Anterior cingulate cortex (tissue), 58 donors: ENCODE measurements at regions not wholly inside any gene's neighbourhood (a gene's known extent, or its start where the extent isn't known, plus 50 kb on each side); places are given as distances from the start of the nearest gene placed in this dataset.

ENCODE experiments used
- DNase-seq, 58 donors: peaks; one replicate each; lab custom pipeline; 2025; lab: John Stamatoyannopoulos, UW

DNA sequence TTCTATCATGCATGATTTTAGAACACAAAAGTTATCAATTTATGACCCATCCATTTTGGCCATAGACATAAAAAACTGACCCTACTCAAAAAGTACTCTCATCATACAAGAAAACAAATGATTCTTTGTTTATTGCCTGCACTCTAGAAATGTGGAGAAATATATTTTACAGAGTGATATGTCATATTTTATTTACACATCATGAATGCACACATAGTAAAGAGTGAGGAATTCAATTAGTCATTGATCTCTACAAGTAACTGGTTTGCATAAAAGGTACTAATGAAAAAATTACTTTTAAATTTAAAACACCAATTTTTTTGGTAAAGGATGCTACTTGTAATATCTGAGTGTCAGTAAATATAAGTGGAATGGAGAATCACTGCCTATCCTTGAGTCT lies 242.5 kb upstream of the FAT4 start:
- no peak for DNase-seq

GRCh38 chr4:125070861-125071260 lies 243.9 kb upstream of the FAT4 start:
- DNase-seq, result no peak

DNA sequence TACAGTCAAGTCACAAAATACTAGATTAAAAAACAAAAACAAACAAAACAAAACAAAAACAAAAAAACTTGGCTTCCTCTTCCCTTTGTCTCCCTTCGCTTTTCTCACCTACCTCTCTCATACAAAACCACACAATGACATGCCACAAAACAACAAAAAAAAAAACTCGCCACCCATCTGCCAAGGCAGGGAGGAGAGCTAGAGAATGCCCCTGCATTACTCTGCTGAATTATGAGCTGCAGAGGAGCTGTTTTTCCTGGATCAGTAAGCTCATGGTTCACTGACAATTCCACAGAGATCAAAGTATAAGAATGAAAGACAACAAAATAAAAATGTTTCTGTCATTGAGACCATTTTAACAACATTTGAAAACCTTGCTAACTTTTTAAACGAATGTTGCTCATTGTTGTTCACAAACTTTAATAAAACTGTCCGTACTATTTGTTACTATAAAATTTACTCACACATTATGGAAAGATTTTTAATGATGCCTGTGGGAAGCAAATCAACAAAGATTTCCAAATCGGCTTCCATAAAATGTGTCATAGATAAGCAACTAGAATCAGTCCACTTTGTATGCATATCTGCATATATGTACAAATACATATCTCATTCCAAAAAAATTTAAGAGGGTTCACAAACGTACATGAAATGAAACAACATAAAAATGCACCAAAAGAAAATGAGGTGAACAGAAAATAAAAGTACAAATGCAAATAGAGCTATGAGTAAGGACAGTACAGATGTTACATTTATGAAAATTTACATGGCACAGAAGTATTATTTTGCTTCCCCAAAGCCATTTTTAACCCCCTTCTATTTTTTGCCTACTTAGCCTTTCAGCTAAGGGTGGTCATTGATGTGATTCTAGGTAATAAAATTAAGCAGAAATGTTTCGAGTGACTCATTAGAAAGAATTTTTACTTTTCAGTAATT lies 252.4 kb upstream of the FAT4 start:
- no peak for DNase-seq

- DNase-seq, result no peak
Measured at GRCh38 chr4:125060376-125060775, 254.4 kb upstream of the FAT4 start.

- no peak for DNase-seq
Measured at GRCh38 chr4:125049711-125050110, 265.0 kb upstream of the FAT4 start.

GRCh38 chr4:125045311-125045710 lies 269.4 kb upstream of the FAT4 start:
- DNase-seq, result no peak

DNA sequence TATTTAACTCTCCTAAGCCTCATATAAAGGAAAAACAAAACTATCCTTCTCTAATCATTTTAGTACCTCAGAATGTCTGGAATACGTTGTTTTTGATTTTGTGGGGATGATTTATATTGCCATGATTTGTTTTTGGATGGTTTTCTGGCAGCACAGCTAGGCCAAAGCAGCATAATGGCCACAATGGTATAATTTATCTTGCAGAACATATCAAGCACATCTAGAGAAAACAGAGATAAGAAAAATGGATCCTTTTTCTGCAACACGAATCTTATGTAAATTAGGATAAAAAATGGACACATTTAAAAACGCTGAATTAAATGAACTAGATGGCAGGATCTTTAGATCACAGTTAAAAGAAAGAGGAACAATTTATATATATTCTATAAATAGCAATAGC lies 269.9 kb upstream of the FAT4 start:
- no peak for DNase-seq

- DNase-seq, result no peak
Measured at GRCh38 chr4:125043486-125043885, 271.3 kb upstream of the FAT4 start.

DNA sequence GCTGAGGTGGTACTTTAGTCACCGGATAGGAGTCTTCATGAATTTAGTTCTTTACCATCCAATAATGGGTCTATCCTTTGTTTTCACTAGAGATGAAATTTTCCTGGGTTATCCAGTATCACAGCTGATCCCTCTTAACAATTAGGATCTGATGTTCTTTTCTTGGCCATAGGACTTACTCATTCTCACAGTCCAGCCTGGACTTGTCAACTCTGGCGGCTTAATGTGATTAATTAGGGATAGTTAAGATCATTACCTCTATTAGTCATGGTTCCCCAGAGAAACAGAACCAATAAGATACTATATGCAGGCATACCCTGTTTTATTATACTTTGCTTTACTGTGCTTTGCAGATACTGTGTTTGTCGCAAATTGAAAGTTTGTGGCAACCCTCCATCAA lies 272.7 kb upstream of the FAT4 start:
- DNase-seq, result no peak

- DNase-seq, result no peak
Measured at GRCh38 chr4:125041372-125041930, 273.3 kb upstream of the FAT4 start.

GRCh38 chr4:125039550-125039949 lies 275.2 kb upstream of the FAT4 start:
- no peak for DNase-seq

DNA sequence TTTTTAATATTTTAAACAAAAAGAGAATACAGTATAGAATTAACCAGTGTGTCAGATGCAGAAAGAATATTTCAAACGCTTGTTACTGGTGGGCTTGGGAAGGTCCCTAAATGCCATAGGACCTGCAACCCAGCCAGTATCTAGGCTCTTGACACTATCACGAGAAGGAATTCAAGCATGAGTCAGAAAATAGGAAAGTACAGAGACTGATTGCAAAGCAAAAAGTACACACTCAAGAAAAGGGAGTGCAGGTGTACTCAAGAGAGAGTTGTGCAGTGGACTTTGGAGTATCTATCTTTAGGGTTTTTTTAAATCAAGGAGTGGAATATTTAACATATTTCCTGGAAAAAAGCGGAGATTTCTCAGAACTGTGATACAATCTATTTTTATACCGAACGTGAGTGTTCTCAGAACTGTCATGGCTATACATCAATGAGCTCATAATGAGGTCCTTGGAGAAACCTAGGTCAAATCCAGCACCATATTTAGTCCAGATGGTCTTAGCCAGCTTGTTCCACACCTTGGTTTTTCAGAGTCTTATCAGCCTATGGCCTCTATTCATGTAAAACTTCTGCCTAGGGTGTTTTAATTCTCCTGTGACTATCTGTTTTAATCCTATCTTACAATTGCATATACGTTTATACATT lies 291.8 kb upstream of the FAT4 start:
- no peak for DNase-seq

GRCh38 chr4:125021189-125021588 lies 293.6 kb upstream of the FAT4 start:
- no peak for DNase-seq

GRCh38 chr4:125020089-125021034 lies 294.4 kb upstream of the FAT4 start:
- DNase-seq, result no peak

DNA sequence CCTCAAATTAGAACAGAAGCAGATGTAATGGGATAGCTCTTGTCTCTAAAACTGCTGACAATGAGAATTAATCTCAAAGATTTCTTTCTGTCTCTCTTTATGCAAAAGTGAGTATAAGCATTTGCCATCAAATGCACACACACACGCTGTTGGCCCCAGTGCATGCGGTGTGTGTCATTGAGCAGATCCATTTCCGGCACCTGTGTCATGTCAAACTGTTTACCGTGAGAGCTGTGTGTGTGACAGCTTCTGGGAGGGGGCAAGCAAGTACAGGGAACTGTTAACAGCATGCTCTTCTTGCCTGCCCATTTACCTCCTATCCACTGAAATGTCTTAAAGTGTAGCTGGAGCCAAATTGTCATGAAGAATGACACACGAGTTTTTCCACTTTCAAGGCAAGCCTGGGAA lies 297.9 kb upstream of the FAT4 start:
- DNase-seq, result no peak

DNA sequence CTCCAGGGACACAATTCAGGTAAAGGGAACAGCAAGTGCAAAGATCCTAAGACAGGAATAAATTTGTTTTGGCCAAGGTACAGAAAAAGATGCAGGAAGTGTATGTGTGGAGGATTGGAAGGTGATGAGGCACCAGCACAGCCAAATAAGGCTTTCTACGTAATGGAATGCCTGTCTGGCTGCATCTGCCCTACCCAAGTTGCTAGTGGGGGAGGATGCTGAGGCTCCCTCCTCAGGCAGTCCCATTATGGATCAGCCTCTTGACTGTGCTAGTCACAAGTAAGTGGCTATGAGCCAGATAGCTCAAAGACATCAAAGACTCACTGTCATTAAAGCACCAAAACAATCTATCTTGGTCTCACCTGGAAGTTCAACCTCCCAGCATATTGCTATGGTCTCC lies 300.9 kb upstream of the FAT4 start:
- no peak for DNase-seq

DNA sequence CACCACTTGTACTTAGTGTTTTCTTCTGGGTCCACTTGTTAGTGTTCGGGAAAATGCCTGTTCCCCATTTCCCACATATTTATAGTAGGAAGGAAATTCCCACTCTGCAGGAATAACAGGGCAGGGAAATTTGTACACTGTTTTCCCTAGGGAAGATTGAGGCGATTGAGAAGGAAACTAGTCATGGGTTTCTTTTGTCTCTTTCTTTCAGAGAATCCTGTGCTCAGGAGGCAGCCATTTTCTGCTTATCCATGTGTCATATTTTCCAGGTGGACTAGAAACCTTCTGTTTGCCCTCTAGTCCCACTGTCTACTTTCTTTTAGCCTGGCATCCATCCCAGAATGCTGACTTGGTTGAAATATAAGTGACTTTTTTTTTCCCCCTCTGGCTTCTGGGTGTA lies 299.1 kb upstream of the ANKRD50 start:
- no peak for DNase-seq

- no peak for DNase-seq
Measured at GRCh38 chr4:125010796-125011503, 298.4 kb upstream of the ANKRD50 start.

GRCh38 chr4:125008676-125009075 lies 296.1 kb upstream of the ANKRD50 start:
- DNase-seq, result no peak

- DNase-seq, result no peak
Measured at GRCh38 chr4:125004676-125005075, 292.1 kb upstream of the ANKRD50 start.
